Nephron progenitor cell (in vitro differentiated cells): ENCODE measurements at regions not wholly inside any gene's neighbourhood (a gene's known extent, or its start where the extent isn't known, plus 50 kb on each side); places are given as distances from the start of the nearest gene placed in this dataset.
"Not testable (repeated sequence)": the region's sequence is repeated elsewhere in the genome, so short reads cannot be mapped to it uniquely, and the experiment has no call there.

ENCODE experiments used
- DNase-seq: peaks from one replicate; pipeline ENCODE4 v3.0.0; 2021
- H3K27ac Mint-ChIP-seq: 2 replicates; pipeline ENCODE4 v1.8.0; 2021; ENCODE audit warnings: mild to moderate bottlenecking, moderate library complexity, mixed read lengths
- H3K27me3 Mint-ChIP-seq: 2 replicates; pipeline ENCODE4 v1.8.0; 2021; ENCODE audit warnings: mild to moderate bottlenecking, low read depth, mixed read lengths; ENCODE audit not compliant: poor library complexity
- H3K36me3 Mint-ChIP-seq: 2 replicates; pipeline ENCODE4 v1.8.0; 2021; ENCODE audit warnings: low read depth, mixed read lengths
- H3K4me1 Mint-ChIP-seq: 2 replicates; pipeline ENCODE4 v1.8.0; 2021; ENCODE audit warnings: mixed read lengths
- H3K4me3 Mint-ChIP-seq: 2 replicates; pipeline ENCODE4 v1.8.0; 2021; ENCODE audit warnings: mild to moderate bottlenecking, moderate library complexity, mixed read lengths
- H3K9me3 Mint-ChIP-seq: 2 replicates; pipeline ENCODE4 v1.8.0; 2021; ENCODE audit warnings: mild to moderate bottlenecking, moderate library complexity, mixed read lengths

DNA sequence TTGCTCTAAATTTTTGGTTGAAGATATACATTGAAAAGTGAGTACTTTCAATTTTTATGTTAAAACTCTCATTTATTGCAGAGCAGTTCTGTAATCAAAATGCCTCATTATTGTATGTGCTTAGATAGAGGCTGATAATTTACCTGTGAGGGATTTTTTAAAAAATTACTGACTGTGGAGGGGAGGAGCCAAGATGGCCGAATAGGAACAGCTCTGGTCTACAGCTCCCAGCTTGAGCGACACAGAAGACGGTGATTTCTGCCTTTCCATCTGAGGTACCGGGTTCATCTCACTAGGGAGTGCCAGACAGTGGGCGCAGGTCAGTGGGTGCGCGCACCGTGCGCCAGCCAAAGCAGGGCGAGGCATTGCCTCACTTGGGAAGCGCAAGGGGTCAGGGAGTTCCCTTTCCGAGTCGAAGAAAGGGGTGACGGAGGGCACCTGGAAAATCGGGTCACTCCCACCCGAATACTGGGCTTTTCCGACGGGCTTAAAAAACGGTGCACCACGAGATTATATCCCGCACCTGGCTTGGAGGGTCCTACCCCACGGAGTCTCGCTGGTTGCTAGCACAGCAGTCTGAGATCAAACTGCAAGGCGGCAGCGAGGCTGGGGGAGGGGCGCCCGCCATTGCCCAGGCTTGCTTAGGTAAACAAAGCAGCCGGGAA, 89.4 kb downstream of the DDX11 start:
- H3K27me3 Mint-ChIP-seq, H3K36me3 Mint-ChIP-seq, DNase-seq, H3K4me3 Mint-ChIP-seq, H3K4me1 Mint-ChIP-seq, H3K27ac Mint-ChIP-seq: not testable (repeated sequence)
- H3K9me3 Mint-ChIP-seq, result peaks cover 13% of the 10 kb centered on the region

- H3K27me3 Mint-ChIP-seq, H3K36me3 Mint-ChIP-seq, H3K4me1 Mint-ChIP-seq, H3K9me3 Mint-ChIP-seq, DNase-seq, H3K4me3 Mint-ChIP-seq, H3K27ac Mint-ChIP-seq: not testable (repeated sequence)
These were observed 100.6 kb downstream of the DDX11 start for GRCh38 chr12:31174293-31174692.

DNA sequence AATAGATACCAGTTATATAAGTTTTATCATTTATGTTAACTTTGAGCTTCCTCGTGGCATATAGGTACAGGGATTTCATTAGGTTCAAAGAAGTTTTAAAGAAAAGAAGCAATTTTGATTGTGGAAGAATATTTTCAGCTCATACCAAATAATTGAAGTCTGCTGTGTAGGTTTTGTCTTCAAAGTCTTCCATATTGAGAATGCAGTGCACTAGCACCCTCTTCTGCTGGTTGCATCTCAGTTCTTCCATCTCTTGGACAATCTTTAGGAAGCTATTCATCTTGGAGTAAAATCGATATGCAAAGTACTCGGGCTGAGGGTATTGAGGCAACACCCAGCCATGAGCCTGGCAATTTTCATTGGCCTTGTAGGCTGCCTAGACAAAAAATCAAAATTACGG, 103.9 kb downstream of the DDX11 start:
- not testable (repeated sequence) for H3K9me3 Mint-ChIP-seq, DNase-seq, H3K27ac Mint-ChIP-seq, H3K36me3 Mint-ChIP-seq, H3K4me3 Mint-ChIP-seq, H3K4me1 Mint-ChIP-seq, H3K27me3 Mint-ChIP-seq

DNA sequence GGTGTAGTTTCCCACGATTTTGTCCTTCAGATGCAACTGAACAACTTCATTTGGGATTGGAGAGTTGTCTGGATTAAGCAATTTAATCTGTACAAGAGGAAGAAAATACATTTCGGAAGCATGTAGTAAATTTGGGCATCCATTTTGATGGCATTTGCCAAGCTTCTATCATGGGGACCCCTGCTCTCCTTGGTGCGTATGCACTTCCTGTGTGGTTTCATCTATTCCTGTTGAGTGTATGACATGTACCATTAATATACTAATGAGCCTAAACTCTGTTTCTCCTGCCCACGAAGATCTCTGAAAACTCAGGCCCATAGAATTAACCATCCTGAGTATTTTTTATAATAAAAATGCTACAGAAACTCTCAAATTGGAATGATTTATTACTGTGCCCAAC, 105.2 kb downstream of the DDX11 start:
- not testable (repeated sequence) for H3K27ac Mint-ChIP-seq, H3K4me3 Mint-ChIP-seq, H3K36me3 Mint-ChIP-seq, DNase-seq, H3K27me3 Mint-ChIP-seq, H3K4me1 Mint-ChIP-seq, H3K9me3 Mint-ChIP-seq

- not testable (repeated sequence) for H3K4me3 Mint-ChIP-seq, H3K27ac Mint-ChIP-seq, H3K9me3 Mint-ChIP-seq, H3K4me1 Mint-ChIP-seq, H3K27me3 Mint-ChIP-seq, DNase-seq, H3K36me3 Mint-ChIP-seq
These were observed 106.1 kb downstream of the DDX11 start for GRCh38 chr12:31179627-31180237.

- not testable (repeated sequence) for H3K9me3 Mint-ChIP-seq
These were observed 108.9 kb downstream of the DDX11 start for GRCh38 chr12:31182571-31182970.

DNA sequence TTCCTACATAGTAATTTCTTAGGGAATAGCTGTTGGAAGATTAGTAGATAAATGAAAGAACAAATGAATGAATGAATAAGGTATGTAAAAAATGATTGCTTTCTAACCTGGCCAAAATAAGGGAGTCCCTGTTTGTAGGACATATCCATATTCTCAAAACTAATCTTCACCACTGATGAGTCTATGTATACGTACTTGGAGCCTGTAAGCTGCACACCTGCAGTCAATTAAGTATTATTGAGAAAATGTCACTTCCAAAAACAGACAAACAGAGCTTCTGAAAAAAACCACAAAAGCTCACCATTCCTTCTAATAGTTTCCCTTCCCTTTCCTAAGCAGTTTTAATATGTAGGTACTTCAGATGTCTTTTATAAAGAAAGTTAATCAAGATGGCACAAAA, 109.4 kb downstream of the DDX11 start:
- peaks cover 10% of the 10 kb centered on the region for H3K27me3 Mint-ChIP-seq
- H3K9me3 Mint-ChIP-seq, H3K36me3 Mint-ChIP-seq, DNase-seq, H3K27ac Mint-ChIP-seq, H3K4me1 Mint-ChIP-seq, H3K4me3 Mint-ChIP-seq: not testable (repeated sequence)

More at GRCh38 chr12:31182571-31182970, 108.9 kb downstream of the DDX11 start:
- peaks cover 10% of the 10 kb centered on the region for H3K27me3 Mint-ChIP-seq
- H3K4me1 Mint-ChIP-seq, H3K4me3 Mint-ChIP-seq, DNase-seq, H3K27ac Mint-ChIP-seq, H3K36me3 Mint-ChIP-seq: not testable (repeated sequence)

- not testable (repeated sequence) for H3K27ac Mint-ChIP-seq, H3K4me1 Mint-ChIP-seq
These were observed 110.2 kb downstream of the DDX11 start for GRCh38 chr12:31183899-31184298.

GRCh38 chr12:31184667-31185066, 111.0 kb downstream of the DDX11 start:
- H3K4me1 Mint-ChIP-seq, H3K4me3 Mint-ChIP-seq, H3K36me3 Mint-ChIP-seq, H3K27ac Mint-ChIP-seq, DNase-seq, H3K9me3 Mint-ChIP-seq: not testable (repeated sequence)
- H3K27me3 Mint-ChIP-seq, result peaks cover 10% of the 10 kb centered on the region

More at GRCh38 chr12:31183899-31184298, 110.2 kb downstream of the DDX11 start:
- DNase-seq, H3K4me3 Mint-ChIP-seq, H3K9me3 Mint-ChIP-seq, H3K36me3 Mint-ChIP-seq: not testable (repeated sequence)
- peaks cover 10% of the 10 kb centered on the region for H3K27me3 Mint-ChIP-seq

DNA sequence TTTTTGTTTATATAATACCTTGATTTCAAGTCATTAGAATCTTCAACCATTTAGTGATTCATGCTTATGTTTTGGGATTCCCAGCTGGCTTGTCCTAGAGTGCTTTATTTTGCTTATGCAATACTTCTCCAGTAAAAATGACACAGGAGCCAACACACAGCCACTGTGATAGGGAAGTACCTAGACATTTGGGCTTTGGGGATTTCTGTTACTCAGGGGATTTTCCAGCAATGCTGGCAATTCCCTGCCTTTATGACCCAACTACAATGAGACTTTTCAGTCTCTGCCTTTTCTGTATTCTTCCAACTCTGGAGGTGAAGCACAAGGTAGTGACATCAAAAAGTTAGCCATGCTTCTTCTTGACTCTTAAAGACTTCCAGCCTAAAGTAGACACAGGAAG, 119.0 kb downstream of the DDX11 start:
- not testable (repeated sequence) for H3K36me3 Mint-ChIP-seq, H3K4me3 Mint-ChIP-seq, H3K9me3 Mint-ChIP-seq, DNase-seq, H3K4me1 Mint-ChIP-seq, H3K27ac Mint-ChIP-seq, H3K27me3 Mint-ChIP-seq

DNA sequence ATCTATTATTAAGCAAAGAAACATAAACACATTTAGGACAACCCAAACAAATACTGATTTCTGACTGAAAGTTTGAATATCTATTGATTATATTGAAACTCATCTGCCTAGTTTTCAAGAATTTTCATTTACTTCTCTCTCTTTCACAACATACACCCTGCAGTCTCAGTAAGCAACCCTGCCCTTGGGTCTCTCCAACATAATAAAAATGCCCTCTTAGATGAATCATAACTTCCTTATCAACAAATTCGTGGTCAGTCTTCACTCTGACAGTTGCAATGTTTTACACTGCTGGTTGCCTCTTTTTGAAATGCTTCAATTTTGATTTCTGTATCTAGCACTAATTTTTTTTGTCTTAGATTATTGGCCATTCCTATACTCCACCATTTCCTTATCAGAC, 122.0 kb downstream of the DDX11 start:
- H3K27me3 Mint-ChIP-seq, H3K4me1 Mint-ChIP-seq, DNase-seq, H3K4me3 Mint-ChIP-seq, H3K27ac Mint-ChIP-seq, H3K36me3 Mint-ChIP-seq, H3K9me3 Mint-ChIP-seq: not testable (repeated sequence)

DNA sequence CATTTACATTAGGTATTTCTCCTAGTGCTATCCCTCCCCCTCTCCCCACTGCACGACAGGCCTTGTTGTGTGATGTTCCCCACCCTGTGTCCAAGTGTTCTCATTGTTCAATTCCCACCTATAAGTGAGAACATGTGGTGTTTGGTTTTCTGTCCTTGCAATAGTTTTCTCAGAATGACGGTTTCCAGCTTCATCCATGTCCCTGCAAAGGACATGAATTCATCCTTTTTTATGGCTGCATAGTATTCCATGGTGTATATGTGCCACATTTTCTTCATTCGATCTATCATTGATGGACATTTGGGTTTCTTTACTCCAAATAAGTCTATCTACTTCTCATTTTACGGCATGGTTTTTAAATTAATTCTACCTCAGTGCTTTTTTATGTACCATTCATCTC, 125.8 kb downstream of the DDX11 start:
- H3K4me3 Mint-ChIP-seq, DNase-seq, H3K27ac Mint-ChIP-seq, H3K4me1 Mint-ChIP-seq, H3K36me3 Mint-ChIP-seq, H3K9me3 Mint-ChIP-seq, H3K27me3 Mint-ChIP-seq: not testable (repeated sequence)
